ENCODE measurements at regions not wholly inside any gene's neighbourhood (a gene's known extent, or its start where the extent isn't known, plus 50 kb on each side); places are given as distances from the start of the nearest gene placed in this dataset.

- Histone ChIP-seq H3K27ac (no peak overlapping the region), H3K27me3 (no peaks in the 10 kb centered on the region), H3K36me3 (no peaks in the 10 kb centered on the region), H3K4me3 (no peak overlapping the region), H3K9me3 (no peaks in the 10 kb centered on the region), H3K4me1 (no peaks in the 10 kb centered on the region)
- 76 to 81% methylated on average over 6 of the region's 6 CpGs for WGBS, 2 donors
- DNase-seq: no peak
- TF ChIP-seq CTCF (IDR thresholded peaks at IDR 0.05): no peak
- no peak for TF ChIP-seq POLR2A (IDR thresholded peaks at IDR 0.05)
- no peak for TF ChIP-seq EP300 (IDR thresholded peaks at IDR 0.05)
- no peak for TF ChIP-seq POLR2AphosphoS5 (IDR thresholded peaks at IDR 0.05)
- intact Hi-C loops (cut with DNase I): no loop called here
Measured at GRCh38 chr2:16293398-16293797, 353.0 kb downstream of the MYCN start.

- H3K27ac ChIP-seq: no peak overlapping the region
- H3K4me1 ChIP-seq: no peaks in the 10 kb centered on the region
- DNase-seq: no peak
- H3K9me3 ChIP-seq: no peaks in the 10 kb centered on the region
- 93% methylated on average over 7 of the region's 7 CpGs for WGBS, 2 donors
- TF ChIP-seq POLR2AphosphoS5 (IDR thresholded peaks at IDR 0.05): no peak
- no peak for TF ChIP-seq CTCF (IDR thresholded peaks at IDR 0.05)
- TF ChIP-seq EP300 (IDR thresholded peaks at IDR 0.05): no peak
- no peak for TF ChIP-seq POLR2A (IDR thresholded peaks at IDR 0.05)
- no peaks in the 10 kb centered on the region for H3K36me3 ChIP-seq
- H3K4me3 ChIP-seq: no peak overlapping the region
- intact Hi-C loops (cut with DNase I): no loop called here
- no peaks in the 10 kb centered on the region for H3K27me3 ChIP-seq
Measured at GRCh38 chr2:16291731-16292550, 351.6 kb downstream of the MYCN start.

- H3K27me3 ChIP-seq: no peaks in the 10 kb centered on the region
- TF ChIP-seq POLR2A (IDR thresholded peaks at IDR 0.05) (no peak), POLR2AphosphoS5 (IDR thresholded peaks at IDR 0.05) (no peak), EP300 (IDR thresholded peaks at IDR 0.05) (no peak), CTCF (IDR thresholded peaks at IDR 0.05) (no peak)
- no peaks in the 10 kb centered on the region for H3K36me3 ChIP-seq
- H3K27ac ChIP-seq: no peak overlapping the region
- H3K4me1 ChIP-seq: no peaks in the 10 kb centered on the region
- H3K9me3 ChIP-seq: no peaks in the 10 kb centered on the region
- 93 to 94% methylated on average over 4 of the region's 4 CpGs for whole genome bisulfite sequencing, 2 donors
- intact Hi-C loops (cut with DNase I): no loop called here
- no peak for DNase-seq
- H3K4me3 ChIP-seq: no peak overlapping the region
Measured at GRCh38 chr2:16291226-16291625, 350.9 kb downstream of the MYCN start.

- WGBS, 2 donors: 77 to 86% methylated on average over 8 of the region's 8 CpGs
- Histone ChIP-seq H3K36me3 (no peaks in the 10 kb centered on the region), H3K27ac (no peak overlapping the region), H3K4me3 (no peak overlapping the region), H3K27me3 (no peaks in the 10 kb centered on the region), H3K9me3 (no peaks in the 10 kb centered on the region), H3K4me1 (no peaks in the 10 kb centered on the region)
- intact Hi-C loops (cut with DNase I): no loop called here
- no peak for DNase-seq
- TF ChIP-seq POLR2A (IDR thresholded peaks at IDR 0.05) (no peak), CTCF (IDR thresholded peaks at IDR 0.05) (no peak)
Measured at GRCh38 chr2:16290311-16291020, 350.1 kb downstream of the MYCN start.

Measured in sigmoid colon (tissue), 6 donors.